BE2C (cell line): ENCODE measurements at regions not wholly inside any gene's neighbourhood (a gene's known extent, or its start where the extent isn't known, plus 50 kb on each side); places are given as distances from the start of the nearest gene placed in this dataset.

ENCODE experiments used
- DNase-seq: peaks from one replicate; pipeline ENCODE4 v3.0.0-alpha.2; 2020
- H3K27me3 ChIP-seq: fragments of 250-450 bp; sonication (Bioruptor Pico); 2 replicates; pipeline ENCODE4 v1.5.1; 2020; ENCODE audit warnings: mild to moderate bottlenecking
- H3K36me3 ChIP-seq: fragments of 250-450 bp; sonication (Bioruptor Pico); 2 replicates; pipeline ENCODE4 v1.5.1; 2020; ENCODE audit warnings: mild to moderate bottlenecking
- H3K4me1 ChIP-seq: fragments of 250-450 bp; sonication (Bioruptor Pico); 2 replicates; pipeline ENCODE4 v1.5.1; 2020
- H3K4me3 ChIP-seq: 2 replicates; pipeline ENCODE4 v1.5.1; 2011; ENCODE audit warnings: low read depth, low read length
- H3K9me3 ChIP-seq: fragments of 250-450 bp; sonication (Bioruptor Pico); 2 replicates; pipeline ENCODE4 v1.5.1; 2020
- CTCF ChIP-seq: IDR thresholded peaks from 2 replicates; pipeline ENCODE4 v1.5.1; 2012; ENCODE audit warnings: mild to moderate bottlenecking, low read depth, low read length

GRCh38 chr5:106578736-106579135 is 1092.0 kb downstream of the EFNA5 start:
- TF ChIP-seq CTCF, result no peak

DNA sequence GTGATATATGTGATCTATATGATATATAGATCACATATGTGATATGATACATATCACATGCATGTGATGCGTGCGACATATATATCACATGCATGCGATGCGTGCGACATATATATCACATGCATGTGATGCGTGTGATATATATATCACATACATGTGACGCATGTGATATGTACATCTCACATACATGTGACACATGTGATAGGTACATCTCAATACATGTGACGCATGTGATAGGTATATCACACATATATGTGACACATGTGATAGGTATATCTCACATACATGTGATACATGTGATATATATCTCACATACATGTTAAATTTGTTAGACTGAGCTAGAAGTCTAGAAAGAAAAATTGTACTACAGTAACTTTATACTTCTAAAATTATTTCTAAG is 1095.9 kb downstream of the EFNA5 start:
- DNase-seq, result no peak
- H3K4me1 ChIP-seq, result no peaks in the 10 kb centered on the region
- TF ChIP-seq CTCF, result no peak
- H3K36me3 ChIP-seq, result no peaks in the 10 kb centered on the region
- no peak overlapping the region for H3K4me3 ChIP-seq
- H3K27me3 ChIP-seq, result no peaks in the 10 kb centered on the region
- no peaks in the 10 kb centered on the region for H3K9me3 ChIP-seq

More at GRCh38 chr5:106578736-106579135, 1092.0 kb downstream of the EFNA5 start:
- Histone ChIP-seq H3K4me3 (no peak overlapping the region), H3K27me3 (no peaks in the 10 kb centered on the region), H3K9me3 (no peaks in the 10 kb centered on the region), H3K4me1 (no peaks in the 10 kb centered on the region), H3K36me3 (no peaks in the 10 kb centered on the region)
- no peak for DNase-seq

GRCh38 chr5:106566031-106566430 is 1104.7 kb downstream of the EFNA5 start:
- no peaks in the 10 kb centered on the region for H3K36me3 ChIP-seq
- no peak for TF ChIP-seq CTCF
- no peaks in the 10 kb centered on the region for H3K27me3 ChIP-seq
- no peak overlapping the region for H3K4me3 ChIP-seq
- DNase-seq, result no peak
- H3K9me3 ChIP-seq, result no peaks in the 10 kb centered on the region; the same call in 1 of the 2 replicates
- no peaks in the 10 kb centered on the region for H3K4me1 ChIP-seq

DNA sequence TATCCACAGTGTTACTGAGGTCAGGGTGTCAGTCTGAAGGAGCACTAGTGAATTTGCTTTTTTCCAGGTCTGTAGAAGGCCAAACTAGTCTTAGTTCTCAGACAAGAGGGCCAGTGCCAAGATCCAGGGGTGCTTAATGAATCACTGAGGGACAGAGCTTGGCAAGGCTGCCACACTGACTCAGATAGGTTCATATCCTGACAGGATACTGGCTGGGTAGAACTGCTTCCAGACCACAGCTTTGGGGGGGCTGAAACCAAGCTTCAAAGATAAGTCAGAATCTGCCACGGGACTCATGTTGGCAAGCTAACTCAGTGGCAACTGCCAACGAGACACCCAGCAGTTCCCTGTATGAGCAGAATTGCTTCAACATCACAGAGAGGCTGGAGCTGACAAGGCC is 1125.4 kb downstream of the EFNA5 start:
- no peak for TF ChIP-seq CTCF
- Histone ChIP-seq H3K9me3 (no peaks in the 10 kb centered on the region; the same call in 1 of the 2 replicates), H3K4me1 (no peaks in the 10 kb centered on the region), H3K27me3 (no peaks in the 10 kb centered on the region), H3K4me3 (no peak overlapping the region), H3K36me3 (no peaks in the 10 kb centered on the region)
- no peak for DNase-seq

DNA sequence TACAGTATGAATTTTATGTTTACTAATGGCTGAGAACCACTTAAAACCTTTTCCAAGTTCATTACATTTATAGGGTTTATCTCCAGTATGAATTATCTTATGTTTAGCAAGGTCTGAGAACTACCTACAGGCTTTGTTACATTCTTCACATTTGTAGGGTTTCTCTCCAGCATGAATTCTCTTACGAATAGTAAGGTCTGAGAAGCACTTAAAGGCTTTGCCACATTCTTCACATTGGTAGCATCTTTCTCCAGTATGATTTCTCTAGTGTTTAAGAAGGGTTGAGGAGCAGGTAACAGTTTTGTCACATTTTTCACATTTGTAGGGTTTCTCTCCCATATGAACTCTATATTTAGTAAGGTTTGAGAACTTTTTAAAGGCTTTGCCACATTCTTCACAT is 1127.4 kb downstream of the EFNA5 start:
- DNase-seq, result no peak
- H3K4me3 ChIP-seq, result no peak overlapping the region
- TF ChIP-seq CTCF, result no peak
- H3K4me1 ChIP-seq, result no peaks in the 10 kb centered on the region
- no peaks in the 10 kb centered on the region for H3K36me3 ChIP-seq
- H3K27me3 ChIP-seq, result no peaks in the 10 kb centered on the region
- no peaks in the 10 kb centered on the region; the same call in 1 of the 2 replicates for H3K9me3 ChIP-seq

- no peaks in the 10 kb centered on the region for H3K4me1 ChIP-seq
- H3K9me3 ChIP-seq, result no peaks in the 10 kb centered on the region
- H3K36me3 ChIP-seq, result no peaks in the 10 kb centered on the region
- no peaks in the 10 kb centered on the region for H3K27me3 ChIP-seq
- no peak overlapping the region for H3K4me3 ChIP-seq
- DNase-seq, result no peak
- TF ChIP-seq CTCF, result no peak
Measured at GRCh38 chr5:106530150-106530549, 1140.6 kb downstream of the EFNA5 start.
